Endodermal cell (in vitro differentiated cells): ENCODE measurements at regions not wholly inside any gene's neighbourhood (a gene's known extent, or its start where the extent isn't known, plus 50 kb on each side); places are given as distances from the start of the nearest gene placed in this dataset.
"Not testable (repeated sequence)": the region's sequence is repeated elsewhere in the genome, so short reads cannot be mapped to it uniquely, and the experiment has no call there.

Experiments used
- DNase-seq: peaks from one replicate; pipeline ENCODE4 v3.0.0-alpha.2; 2017
- H3K27ac ChIP-seq: 2 replicates; pipeline ENCODE4 v1.5.1; 2013; ENCODE audit warnings: mild to moderate bottlenecking, low read depth, low read length, moderate library complexity
- H3K27me3 ChIP-seq: 2 replicates; pipeline ENCODE4 v1.6.1; 2013; ENCODE audit warnings: mild to moderate bottlenecking, low read length, moderate library complexity; ENCODE audit not compliant: insufficient read depth, control insufficient read depth, poor library complexity, severe bottlenecking
- H3K36me3 ChIP-seq: 2 replicates; pipeline ENCODE4 v1.7.0; 2013; ENCODE audit warnings: mild to moderate bottlenecking, low read length, moderate library complexity; ENCODE audit not compliant: control insufficient read depth, insufficient read depth
- H3K4me1 ChIP-seq: one replicate; pipeline ENCODE4 v1.7.0; 2013; ENCODE audit warnings: low read length; ENCODE audit not compliant: control insufficient read depth, insufficient read depth
- H3K4me3 ChIP-seq: 2 replicates; pipeline ENCODE4 v1.5.1; 2013; ENCODE audit warnings: mild to moderate bottlenecking, low read length, moderate library complexity
- H3K9ac ChIP-seq: 2 replicates; pipeline ENCODE4 v1.6.1; 2013; ENCODE audit warnings: mild to moderate bottlenecking, low read length, moderate library complexity; ENCODE audit not compliant: poor library complexity, severe bottlenecking; ENCODE audit errors: extremely low read depth
- H3K9me3 ChIP-seq: 2 replicates; pipeline ENCODE4 v1.6.1; 2013; ENCODE audit warnings: mild to moderate bottlenecking, low read length, moderate library complexity; ENCODE audit not compliant: control insufficient read depth
- H3K27ac Mint-ChIP-seq: 2 replicates; pipeline ENCODE4 v1.8.0; 2020; ENCODE audit warnings: mixed read lengths
- H3K27me3 Mint-ChIP-seq: 2 replicates; pipeline ENCODE4 v1.8.0; 2021; ENCODE audit warnings: mild to moderate bottlenecking, mixed read lengths; ENCODE audit not compliant: insufficient read depth
- H3K36me3 Mint-ChIP-seq: 2 replicates; pipeline ENCODE4 v1.8.0; 2020; ENCODE audit warnings: low read depth, mixed read lengths
- H3K4me1 Mint-ChIP-seq: 2 replicates; pipeline ENCODE4 v1.8.0; 2020; ENCODE audit warnings: mixed read lengths
- H3K4me3 Mint-ChIP-seq: 2 replicates; pipeline ENCODE4 v1.8.0; 2020; ENCODE audit warnings: mild to moderate bottlenecking, moderate library complexity, mixed read lengths
- H3K9me3 Mint-ChIP-seq: 2 replicates; pipeline ENCODE4 v1.8.0; 2020; ENCODE audit warnings: mild to moderate bottlenecking, mixed read lengths
- WGBS, 2 experiments: methylation state at CpG; one replicate each; pipeline versions ENCODE4 v1.1.5 to v1.1.7; 2013; ENCODE audit warnings: missing lambda C conversion rate in 2 of 2, mixed read lengths in 1 of 2; ENCODE audit not compliant: insufficient coverage in 1 of 2, insufficient read length in 1 of 2; 5-methylcytosine and 5-hydroxymethylcytosine counted together

GRCh38 chr1:149673231-149673909 lies 89.7 kb downstream of the PPIAL4C start:
- not testable (repeated sequence) for H3K36me3 ChIP-seq, H3K27me3 Mint-ChIP-seq, H3K27me3 ChIP-seq, H3K9me3 Mint-ChIP-seq, H3K4me3 ChIP-seq, H3K27ac Mint-ChIP-seq, H3K4me3 Mint-ChIP-seq, H3K4me1 ChIP-seq, H3K9me3 ChIP-seq, H3K9ac ChIP-seq, H3K27ac ChIP-seq, H3K4me1 Mint-ChIP-seq, H3K36me3 Mint-ChIP-seq, DNase-seq
- WGBS, 2 experiments, result 100% methylated on average over 3 of the region's 4 CpGs; no CpG with 5 or more reads in 1 of the 2 experiments

GRCh38 chr1:149674921-149675320 lies 91.3 kb downstream of the PPIAL4C start:
- not testable (repeated sequence) for H3K4me3 Mint-ChIP-seq, H3K4me1 ChIP-seq, H3K9ac ChIP-seq, H3K4me3 ChIP-seq, H3K27me3 ChIP-seq, H3K27ac ChIP-seq, H3K36me3 Mint-ChIP-seq, H3K27me3 Mint-ChIP-seq, H3K9me3 Mint-ChIP-seq, H3K9me3 ChIP-seq, H3K4me1 Mint-ChIP-seq, DNase-seq, H3K27ac Mint-ChIP-seq, H3K36me3 ChIP-seq
- WGBS, 2 experiments, result 94 to 95% methylated on average over 8 to 20 of the region's 23 CpGs

GRCh38 chr1:149677359-149677758 lies 93.7 kb downstream of the PPIAL4C start:
- H3K9me3 Mint-ChIP-seq, H3K4me1 ChIP-seq, H3K4me3 Mint-ChIP-seq, DNase-seq, H3K27me3 Mint-ChIP-seq, H3K4me3 ChIP-seq, H3K9me3 ChIP-seq, H3K27me3 ChIP-seq, H3K36me3 Mint-ChIP-seq, H3K27ac Mint-ChIP-seq, H3K9ac ChIP-seq, H3K36me3 ChIP-seq, H3K4me1 Mint-ChIP-seq, H3K27ac ChIP-seq: not testable (repeated sequence)
- 88 to 100% methylated on average over 3 to 4 of the region's 5 CpGs for WGBS, 2 experiments

- H3K9me3 Mint-ChIP-seq, H3K27ac Mint-ChIP-seq, H3K27ac ChIP-seq, H3K4me1 Mint-ChIP-seq, H3K4me3 ChIP-seq, H3K9ac ChIP-seq, H3K9me3 ChIP-seq, H3K36me3 Mint-ChIP-seq, H3K36me3 ChIP-seq, DNase-seq, H3K4me3 Mint-ChIP-seq, H3K4me1 ChIP-seq, H3K27me3 ChIP-seq, H3K27me3 Mint-ChIP-seq: not testable (repeated sequence)
- WGBS, 2 experiments, result no CpG with 5 or more reads among the region's 3 CpGs
Observed at GRCh38 chr1:149686593-149687238, 95.8 kb upstream of the FCGR1A start.

GRCh38 chr1:149691399-149691798 lies 91.1 kb upstream of the FCGR1A start:
- not testable (repeated sequence) for H3K27me3 ChIP-seq, H3K9ac ChIP-seq, H3K4me3 Mint-ChIP-seq, H3K9me3 Mint-ChIP-seq, H3K36me3 Mint-ChIP-seq, H3K27ac ChIP-seq, H3K4me1 Mint-ChIP-seq, H3K4me1 ChIP-seq, H3K27ac Mint-ChIP-seq, H3K36me3 ChIP-seq, DNase-seq, H3K4me3 ChIP-seq, H3K9me3 ChIP-seq, H3K27me3 Mint-ChIP-seq
- 100% methylated on average over 3 of the region's 6 CpGs; no CpG with 5 or more reads in 1 of the 2 experiments for WGBS, 2 experiments

- not testable (repeated sequence) for H3K4me1 ChIP-seq, H3K4me3 ChIP-seq, H3K9ac ChIP-seq, H3K27me3 ChIP-seq, H3K27ac ChIP-seq, H3K4me1 Mint-ChIP-seq, H3K27ac Mint-ChIP-seq, H3K4me3 Mint-ChIP-seq, H3K27me3 Mint-ChIP-seq, H3K36me3 Mint-ChIP-seq, H3K36me3 ChIP-seq, H3K9me3 Mint-ChIP-seq, H3K9me3 ChIP-seq
- DNase-seq, result peak; percentile 13
- 95 to 100% methylated on average over 8 to 9 of the region's 17 CpGs for WGBS, 2 experiments
Observed at GRCh38 chr1:149692804-149693539, 89.5 kb upstream of the FCGR1A start.
